NCI-H748 (cell line): ENCODE measurements at regions not wholly inside any gene's neighbourhood (a gene's known extent, or its start where the extent isn't known, plus 50 kb on each side); places are given as distances from the start of the nearest gene placed in this dataset.

Source experiments
- DNase-seq: peaks from one replicate; lab custom pipeline; 2025; ENCODE audit not compliant: unreplicated experiment; lab: John Stamatoyannopoulos, UW

GRCh38 chr1:25061261-25061995 lies 131.4 kb upstream of the RUNX3 start:
- DNase-seq: no peak

GRCh38 chr1:25057188-25057587 lies 127.1 kb upstream of the RUNX3 start:
- DNase-seq: no peak

GRCh38 chr1:25056536-25056935 lies 126.5 kb upstream of the RUNX3 start:
- DNase-seq: no peak

GRCh38 chr1:25055961-25056360 lies 125.9 kb upstream of the RUNX3 start:
- no peak for DNase-seq

- no peak for DNase-seq
These were observed 125.3 kb upstream of the RUNX3 start for GRCh38 chr1:25055324-25055780.

- no peak for DNase-seq
These were observed 124.6 kb upstream of the RUNX3 start for GRCh38 chr1:25054526-25055323.

- no peak for DNase-seq
These were observed 123.6 kb upstream of the RUNX3 start for GRCh38 chr1:25053576-25054250.

GRCh38 chr1:25051906-25052305 lies 121.8 kb upstream of the RUNX3 start:
- DNase-seq: no peak

GRCh38 chr1:25051504-25051903 lies 121.4 kb upstream of the RUNX3 start:
- DNase-seq: peak; percentile 32

GRCh38 chr1:25050165-25050564 lies 120.1 kb upstream of the RUNX3 start:
- DNase-seq: no peak

GRCh38 chr1:25049190-25049589 lies 119.1 kb upstream of the RUNX3 start:
- no peak for DNase-seq

- no peak for DNase-seq
These were observed 118.7 kb upstream of the RUNX3 start for GRCh38 chr1:25048728-25049127.

- no peak for DNase-seq
These were observed 117.6 kb upstream of the RUNX3 start for GRCh38 chr1:25047506-25048240.

- DNase-seq: no peak
These were observed 116.1 kb upstream of the RUNX3 start for GRCh38 chr1:25046194-25046532.

GRCh38 chr1:25045480-25046193 lies 115.6 kb upstream of the RUNX3 start:
- DNase-seq: no peak

GRCh38 chr1:25043228-25043580 lies 113.1 kb upstream of the RUNX3 start:
- no peak for DNase-seq

- no peak for DNase-seq
These were observed 112.5 kb upstream of the RUNX3 start for GRCh38 chr1:25042331-25043227.

GRCh38 chr1:25041916-25042315 lies 111.8 kb upstream of the RUNX3 start:
- no peak for DNase-seq

- DNase-seq: no peak
These were observed 110.1 kb upstream of the RUNX3 start for GRCh38 chr1:25040122-25040685.
